OCI-LY3 (cell line): ENCODE measurements at regions not wholly inside any gene's neighbourhood (a gene's known extent, or its start where the extent isn't known, plus 50 kb on each side); places are given as distances from the start of the nearest gene placed in this dataset.

Experiments used
- H2AFZ ChIP-seq: fragments of 200-600, 300-600 bp; shearing (Covaris generic); 2 replicates; pipeline ENCODE4 v1.6.0; 2014; ENCODE audit warnings: antibody characterized with exemption, low read depth, low read length
- H3K27ac ChIP-seq: fragments of 200-600, 300-600 bp; sonication (generic); 2 replicates; pipeline ENCODE4 v1.5.1; 2014; ENCODE audit warnings: mild to moderate bottlenecking, low read length, moderate library complexity, mixed read lengths
- H3K27me3 ChIP-seq: fragments of 200-600, 300-600 bp; sonication (generic); 2 replicates; pipeline ENCODE4 v1.6.1; 2014; ENCODE audit warnings: low read depth, low read length, mixed read lengths
- H3K36me3 ChIP-seq: fragments of 200-600, 300-600 bp; sonication (generic); replicated peaks from 2 replicates; pipeline ENCODE3; 2014; ENCODE audit warnings: low read depth, low read length, mixed read lengths
- H3K4me1 ChIP-seq: fragments of 300-600, 200-600 bp; sonication (generic); 2 replicates; pipeline ENCODE4 v1.6.1; 2014; ENCODE audit warnings: low read length, mixed read lengths
- H3K4me2 ChIP-seq: fragments of 200-600, 300-600 bp; sonication (generic); 2 replicates; pipeline ENCODE4 v1.6.1; 2014; ENCODE audit warnings: low read length, mixed read lengths
- H3K4me3 ChIP-seq: fragments of 300-600, 200-600 bp; sonication (generic); 2 replicates; pipeline ENCODE4 v1.5.1; 2014; ENCODE audit warnings: antibody characterized with exemption, mild to moderate bottlenecking, low read length, moderate library complexity
- H3K79me2 ChIP-seq: fragments of 300-600, 200-600 bp; shearing (Covaris generic); 2 replicates; pipeline ENCODE4 v1.6.1; 2014; ENCODE audit warnings: mild to moderate bottlenecking, low read length, mixed read lengths
- H3K9ac ChIP-seq: fragments of 300-600, 200-600 bp; shearing (Covaris generic); 2 replicates; pipeline ENCODE4 v1.6.0; 2014; ENCODE audit warnings: mild to moderate bottlenecking, low read length, moderate library complexity
- H3K9me3 ChIP-seq: fragments of 200-600, 300-600 bp; shearing (Covaris generic); 2 replicates; pipeline ENCODE4 v1.6.1; 2014; ENCODE audit warnings: low read length, mixed read lengths; ENCODE audit not compliant: insufficient read depth
- H4K20me1 ChIP-seq: fragments of 200-600, 300-600 bp; sonication (generic); 2 replicates; pipeline ENCODE4 v1.6.1; 2016; ENCODE audit warnings: low read length, mixed read lengths; ENCODE audit not compliant: insufficient read depth
- CTCF ChIP-seq: fragments of 200-600, 300-600 bp; sonication (generic); IDR thresholded peaks from 2 replicates; pipeline ENCODE4 v1.5.1; 2014; ENCODE audit warnings: antibody characterized with exemption, low read length, low read depth
- EZH2phosphoT487 ChIP-seq: fragments of 200-600 bp; shearing (Covaris generic); IDR thresholded peaks from 2 replicates; pipeline ENCODE4 v1.6.1; 2018; ENCODE audit warnings: antibody characterized with exemption, mixed run types, low read depth

- H3K9me3 ChIP-seq = no peaks in the 10 kb centered on the region
- no peaks in the 10 kb centered on the region for H3K36me3 ChIP-seq
- no peak overlapping the region; the same call in 1 of the 2 replicates for H2AFZ ChIP-seq
- TF ChIP-seq EZH2phosphoT487 (no peak), CTCF (no peak)
- 0 out of 2 replicates have a peak, but pooled peaks cover 7% of the 10 kb centered on the region for H4K20me1 ChIP-seq
- H3K4me1 ChIP-seq = peaks cover 12% of the 10 kb centered on the region
- H3K4me3 ChIP-seq = 0 out of 2 replicates have a peak overlapping the region, but pooled peaks have one; percentile 8
- H3K27me3 ChIP-seq = peaks cover 48% of the 10 kb centered on the region
- peak overlapping the region; percentile 46 for H3K4me2 ChIP-seq
- no peaks in the 10 kb centered on the region for H3K79me2 ChIP-seq
- H3K27ac ChIP-seq = no peak overlapping the region
- H3K9ac ChIP-seq = no peak overlapping the region
Observed at GRCh38 chr13:50257646-50258045, 242.4 kb downstream of the KCNRG start.

DNA sequence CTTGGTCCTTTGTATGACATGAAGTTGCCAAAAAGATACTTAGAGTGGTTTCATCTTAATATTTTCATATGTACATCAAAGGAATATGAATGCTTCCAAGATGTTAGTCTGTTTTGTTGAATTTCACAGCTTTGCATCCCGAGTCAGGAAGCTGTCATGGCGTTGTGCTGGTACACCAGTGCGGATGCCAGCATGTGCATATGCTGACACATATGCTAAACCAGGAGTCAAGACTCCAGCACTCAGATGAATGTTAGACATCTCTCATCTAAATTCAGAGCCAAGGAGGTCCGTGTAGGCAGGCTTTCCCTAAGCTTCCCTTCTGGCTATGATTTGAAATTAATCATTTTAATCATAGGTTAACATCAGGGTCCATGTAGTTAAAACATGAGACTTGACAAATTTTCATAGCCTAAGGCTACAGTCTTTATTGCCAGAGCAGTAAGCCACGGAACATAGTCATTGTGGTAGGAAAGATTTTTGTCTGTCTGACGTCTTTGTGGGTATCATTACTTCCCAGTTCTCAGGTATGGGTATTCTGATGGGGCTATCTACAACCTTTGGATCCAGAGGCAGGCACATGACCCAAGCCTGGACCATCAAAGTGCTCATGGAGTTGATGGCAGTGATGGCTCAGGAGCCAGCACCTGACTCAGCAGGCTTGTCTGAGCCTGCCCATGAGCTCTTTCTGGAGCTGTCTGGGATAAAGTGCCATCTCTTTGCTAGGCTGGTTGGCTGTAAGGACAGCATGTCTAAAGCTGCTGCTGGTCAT is 246.1 kb downstream of the KCNRG start:
- H3K27ac ChIP-seq = no peak overlapping the region

GRCh38 chr13:50267066-50267465 is 251.8 kb downstream of the KCNRG start:
- no peak overlapping the region for H2AFZ ChIP-seq
- no peak overlapping the region for H3K27ac ChIP-seq
- H3K4me1 ChIP-seq = peaks cover 7% of the 10 kb centered on the region
- TF ChIP-seq CTCF (no peak), EZH2phosphoT487 (no peak)
- H3K79me2 ChIP-seq = no peaks in the 10 kb centered on the region
- H3K4me2 ChIP-seq = no peak overlapping the region
- H4K20me1 ChIP-seq = no peaks in the 10 kb centered on the region; the same call in 1 of the 2 replicates
- no peaks in the 10 kb centered on the region for H3K36me3 ChIP-seq
- H3K4me3 ChIP-seq = no peak overlapping the region
- H3K9ac ChIP-seq = no peak overlapping the region
- peaks cover 33% of the 10 kb centered on the region for H3K27me3 ChIP-seq
- H3K9me3 ChIP-seq = no peaks in the 10 kb centered on the region

More for the DNA sequence above, 246.1 kb downstream of the KCNRG start:
- Histone ChIP-seq H3K9ac (no peak overlapping the region), H2AFZ (no peak overlapping the region), H3K9me3 (no peaks in the 10 kb centered on the region), H4K20me1 (0 out of 2 replicates have a peak, but pooled peaks cover 7% of the 10 kb centered on the region), H3K36me3 (no peaks in the 10 kb centered on the region), H3K27me3 (peaks cover 39% of the 10 kb centered on the region), H3K4me3 (no peak overlapping the region), H3K4me1 (peaks cover 12% of the 10 kb centered on the region), H3K79me2 (no peaks in the 10 kb centered on the region), H3K4me2 (no peak overlapping the region)
- no peak for TF ChIP-seq CTCF
- TF ChIP-seq EZH2phosphoT487 = no peak

DNA sequence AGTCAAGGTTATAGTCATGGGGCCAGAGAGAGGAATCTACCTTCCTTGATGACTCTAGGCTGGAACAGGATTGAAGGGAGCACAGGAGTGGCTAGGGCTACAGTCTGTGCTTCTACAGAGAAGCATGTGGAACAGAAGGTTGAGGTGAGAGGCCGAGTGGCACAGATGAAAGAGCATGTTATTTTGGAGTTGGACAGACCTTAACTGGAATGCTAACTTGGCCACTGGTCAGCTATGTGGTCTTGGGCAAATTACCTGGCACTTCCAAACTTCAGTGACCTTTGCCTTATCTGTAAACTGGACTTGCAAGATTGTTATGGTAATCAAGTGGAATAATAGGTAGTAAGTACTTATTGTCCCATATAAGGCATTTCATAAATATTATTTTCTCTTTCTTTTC is 252.7 kb downstream of the KCNRG start:
- H4K20me1 ChIP-seq = no peaks in the 10 kb centered on the region; the same call in 1 of the 2 replicates
- no peak overlapping the region for H3K4me3 ChIP-seq
- H3K9ac ChIP-seq = no peak overlapping the region
- no peaks in the 10 kb centered on the region for H3K9me3 ChIP-seq
- peaks cover 36% of the 10 kb centered on the region for H3K27me3 ChIP-seq
- no peak overlapping the region for H3K27ac ChIP-seq
- H3K4me2 ChIP-seq = no peak overlapping the region
- TF ChIP-seq EZH2phosphoT487 (no peak), CTCF (no peak)
- H3K79me2 ChIP-seq = no peaks in the 10 kb centered on the region
- H3K36me3 ChIP-seq = no peaks in the 10 kb centered on the region
- peaks cover 7% of the 10 kb centered on the region for H3K4me1 ChIP-seq
- no peak overlapping the region for H2AFZ ChIP-seq
